CD4-positive, alpha-beta T cell (primary cell): ENCODE measurements at regions not wholly inside any gene's neighbourhood (a gene's known extent, or its start where the extent isn't known, plus 50 kb on each side); places are given as distances from the start of the nearest gene placed in this dataset.

Source experiments
- ATAC-seq: fragments of 200-7000 bp; cut with Tn5 transposase; one replicate; pipeline ENCODE4 v1.10.0; 2022; ENCODE audit warnings: mild to moderate bottlenecking; ENCODE audit not compliant: poor library complexity
- CTCF ChIA-PET: fragments of 350-600 bp; sonication (Branson Sonifier 250); formaldehyde crosslinking; loops from one replicate; lab custom pipeline; 2021; ENCODE audit warnings: antibody characterized with exemption, inconsistent platforms; lab: Charles Lee
- POLR2A ChIA-PET: fragments of 350-600 bp; sonication (Branson Sonifier 250); formaldehyde crosslinking; loops from one replicate; lab custom pipeline; 2021; ENCODE audit warnings: antibody characterized with exemption, inconsistent platforms; lab: Charles Lee
- DNase-seq, 14 experiments: peaks; one replicate each; pipeline ENCODE4 v3.0.0-alpha.2; 2013 to 2020; ENCODE audit warnings: mixed read lengths in 2 of 14
- H3K27ac ChIP-seq, 2 donors: one replicate each; pipeline versions ENCODE4 v1.5.1 to v1.7.0; 2013; ENCODE audit warnings: low read length in 2 of 2, low read depth in 1 of 2, mild to moderate bottlenecking in 1 of 2
- H3K27me3 ChIP-seq, 2 experiments: 1 replicate in 1 of 2; 2 replicates in 1 of 2; pipeline versions ENCODE4 v1.6.1 to v1.7.0; 2013; ENCODE audit warnings: low read length in 2 of 2, control low read depth in 1 of 2, mild to moderate bottlenecking in 1 of 2, moderate library complexity in 1 of 2; ENCODE audit not compliant: insufficient read depth in 2 of 2, control insufficient read depth in 1 of 2
- H3K36me3 ChIP-seq: one replicate; pipeline ENCODE4 v1.6.1; 2013; ENCODE audit warnings: low read length, control low read depth; ENCODE audit not compliant: insufficient read depth
- H3K4me1 ChIP-seq: one replicate; pipeline ENCODE4 v1.6.1; 2013; ENCODE audit warnings: low read length, control low read depth; ENCODE audit not compliant: insufficient read depth
- H3K4me3 ChIP-seq: one replicate; pipeline ENCODE4 v1.5.1; 2013; ENCODE audit warnings: mild to moderate bottlenecking, low read length, moderate library complexity
- H3K9me3 ChIP-seq, 2 experiments: 1 replicate in 1 of 2; 2 replicates in 1 of 2; pipeline versions ENCODE4 v1.6.1 to v1.7.0; 2013; ENCODE audit warnings: low read length in 2 of 2, mild to moderate bottlenecking in 2 of 2, control low read depth in 1 of 2, moderate library complexity in 1 of 2; ENCODE audit not compliant: control insufficient read depth in 1 of 2, insufficient read depth in 1 of 2
- H3K27ac Mint-ChIP-seq: one replicate; pipeline ENCODE4 v1.8.0; 2020; ENCODE audit warnings: mixed read lengths
- H3K27me3 Mint-ChIP-seq: one replicate; pipeline ENCODE4 v1.8.0; 2021; ENCODE audit warnings: mixed read lengths
- H3K36me3 Mint-ChIP-seq: one replicate; pipeline ENCODE4 v1.8.0; 2021; ENCODE audit warnings: low read depth, mixed read lengths
- H3K4me1 Mint-ChIP-seq: one replicate; pipeline ENCODE4 v1.8.0; 2021; ENCODE audit warnings: low read depth, mixed read lengths
- H3K4me3 Mint-ChIP-seq: one replicate; pipeline ENCODE4 v1.8.0; 2020; ENCODE audit warnings: mild to moderate bottlenecking, mixed read lengths
- H3K9me3 Mint-ChIP-seq: one replicate; pipeline ENCODE4 v1.8.0; 2020; ENCODE audit warnings: mixed read lengths
- intact Hi-C, 2 experiments: fragments of 100-400 bp; cut with DNase I in 1 of 2; cut with micrococcal nuclease in 1 of 2; formaldehyde crosslinking; loops; one replicate each; pipeline versions ENCODE4 v1.15.1 to v1.9.0; 2023 to 2025; cut with DNase I, micrococcal nuclease
- TF ChIP-seq, protein P1 (sequence below): fragments of 200-600 bp; IDR thresholded peaks from one replicate; pipeline ENCODE4 v1.8.0; 2022; ENCODE audit warnings: antibody characterized with exemption, mild to moderate bottlenecking

DNA sequence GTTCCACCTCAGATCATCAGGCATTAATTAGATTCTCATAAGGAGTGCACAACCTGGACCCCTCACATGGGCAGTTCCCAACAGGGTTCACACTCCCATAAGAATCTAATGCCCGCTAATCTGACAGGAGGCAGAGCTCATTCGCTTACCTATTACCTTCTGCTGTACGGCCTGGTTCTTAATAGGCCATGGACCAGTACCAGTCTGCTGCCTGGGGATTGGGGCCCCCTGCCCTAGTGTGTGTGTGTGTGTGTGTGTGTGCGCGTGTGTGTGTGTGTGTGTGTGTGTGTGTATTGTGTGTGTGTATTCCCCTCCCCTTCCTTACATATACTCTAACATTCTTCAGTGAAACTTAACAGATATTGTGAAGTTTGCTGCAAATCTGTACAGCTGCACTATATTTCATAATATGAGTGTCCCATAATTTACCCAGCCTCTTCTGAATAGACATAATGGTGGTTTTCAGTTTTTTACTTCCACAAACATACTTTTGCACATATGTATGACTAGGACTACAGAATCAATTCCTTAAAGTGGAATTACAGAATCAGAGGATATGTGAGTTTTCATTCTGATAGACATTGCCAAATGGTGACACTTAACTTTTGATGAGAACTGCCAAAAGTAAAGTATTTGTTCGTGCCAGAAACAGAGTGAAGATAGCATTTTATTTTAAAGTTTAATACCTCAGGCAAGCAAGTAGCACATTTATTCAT lies 205.2 kb upstream of the EEA1 start:
- Mint-ChIP-seq H3K27me3 (no peaks in the 10 kb centered on the region), H3K4me1 (peaks cover 16% of the 10 kb centered on the region), H3K9me3 (no peaks in the 10 kb centered on the region), H3K4me3 (no peak overlapping the region), H3K27ac (no peak overlapping the region), H3K36me3 (no peaks in the 10 kb centered on the region)
- H3K27me3 ChIP-seq = no peaks in the 10 kb centered on the region
- TF ChIP-seq, protein P1, sequence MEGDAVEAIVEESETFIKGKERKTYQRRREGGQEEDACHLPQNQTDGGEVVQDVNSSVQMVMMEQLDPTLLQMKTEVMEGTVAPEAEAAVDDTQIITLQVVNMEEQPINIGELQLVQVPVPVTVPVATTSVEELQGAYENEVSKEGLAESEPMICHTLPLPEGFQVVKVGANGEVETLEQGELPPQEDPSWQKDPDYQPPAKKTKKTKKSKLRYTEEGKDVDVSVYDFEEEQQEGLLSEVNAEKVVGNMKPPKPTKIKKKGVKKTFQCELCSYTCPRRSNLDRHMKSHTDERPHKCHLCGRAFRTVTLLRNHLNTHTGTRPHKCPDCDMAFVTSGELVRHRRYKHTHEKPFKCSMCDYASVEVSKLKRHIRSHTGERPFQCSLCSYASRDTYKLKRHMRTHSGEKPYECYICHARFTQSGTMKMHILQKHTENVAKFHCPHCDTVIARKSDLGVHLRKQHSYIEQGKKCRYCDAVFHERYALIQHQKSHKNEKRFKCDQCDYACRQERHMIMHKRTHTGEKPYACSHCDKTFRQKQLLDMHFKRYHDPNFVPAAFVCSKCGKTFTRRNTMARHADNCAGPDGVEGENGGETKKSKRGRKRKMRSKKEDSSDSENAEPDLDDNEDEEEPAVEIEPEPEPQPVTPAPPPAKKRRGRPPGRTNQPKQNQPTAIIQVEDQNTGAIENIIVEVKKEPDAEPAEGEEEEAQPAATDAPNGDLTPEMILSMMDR = no peak
- DNase-seq = no peak
- POLR2A ChIA-PET = no interaction called here
- H3K4me1 ChIP-seq = no peaks in the 10 kb centered on the region
- no peak overlapping the region for H3K4me3 ChIP-seq
- no peaks in the 10 kb centered on the region for H3K9me3 ChIP-seq
- ATAC-seq = no peak
- no peaks in the 10 kb centered on the region for H3K36me3 ChIP-seq
- no peak overlapping the region for H3K27ac ChIP-seq
- CTCF ChIA-PET = no interaction called here
- intact Hi-C loops = no loop called here

DNA sequence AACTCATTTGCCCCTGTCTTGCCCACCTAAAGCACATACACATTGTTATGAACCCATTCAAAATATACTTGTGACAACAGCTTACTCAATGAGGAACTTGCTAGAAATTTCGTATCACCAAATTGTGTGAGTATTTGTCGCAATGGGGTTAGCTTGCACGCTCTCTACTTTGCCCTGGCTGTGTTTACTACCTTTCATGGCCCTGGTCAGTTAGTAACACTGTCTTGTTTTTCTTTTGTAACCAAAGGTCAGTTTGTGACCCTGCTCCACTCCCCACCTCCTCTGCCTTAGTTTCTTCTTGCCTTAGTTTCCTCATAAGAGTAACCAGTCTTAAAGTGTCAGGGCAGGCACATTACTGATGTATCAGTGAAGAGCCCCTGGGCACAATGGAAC lies 205.8 kb upstream of the EEA1 start:
- peaks cover 16% of the 10 kb centered on the region for H3K4me1 Mint-ChIP-seq
- DNase-seq = peak in 2 of 14 experiments; percentile 14 to 31
- no peak overlapping the region for H3K27ac ChIP-seq
- ChIA-PET POLR2A (no interaction called here), CTCF (no interaction called here)
- TF ChIP-seq, protein P1 = no peak
- H3K9me3 Mint-ChIP-seq = no peaks in the 10 kb centered on the region
- H3K4me1 ChIP-seq = no peaks in the 10 kb centered on the region
- H3K4me3 ChIP-seq = no peak overlapping the region
- no peak overlapping the region for H3K4me3 Mint-ChIP-seq
- H3K27ac Mint-ChIP-seq = peak overlapping the region; percentile 3
- H3K9me3 ChIP-seq = no peaks in the 10 kb centered on the region
- H3K27me3 ChIP-seq = no peaks in the 10 kb centered on the region
- no peak for ATAC-seq
- H3K27me3 Mint-ChIP-seq = no peaks in the 10 kb centered on the region
- intact Hi-C loops = no loop called here
- H3K36me3 ChIP-seq = no peaks in the 10 kb centered on the region
- H3K36me3 Mint-ChIP-seq = no peaks in the 10 kb centered on the region

DNA sequence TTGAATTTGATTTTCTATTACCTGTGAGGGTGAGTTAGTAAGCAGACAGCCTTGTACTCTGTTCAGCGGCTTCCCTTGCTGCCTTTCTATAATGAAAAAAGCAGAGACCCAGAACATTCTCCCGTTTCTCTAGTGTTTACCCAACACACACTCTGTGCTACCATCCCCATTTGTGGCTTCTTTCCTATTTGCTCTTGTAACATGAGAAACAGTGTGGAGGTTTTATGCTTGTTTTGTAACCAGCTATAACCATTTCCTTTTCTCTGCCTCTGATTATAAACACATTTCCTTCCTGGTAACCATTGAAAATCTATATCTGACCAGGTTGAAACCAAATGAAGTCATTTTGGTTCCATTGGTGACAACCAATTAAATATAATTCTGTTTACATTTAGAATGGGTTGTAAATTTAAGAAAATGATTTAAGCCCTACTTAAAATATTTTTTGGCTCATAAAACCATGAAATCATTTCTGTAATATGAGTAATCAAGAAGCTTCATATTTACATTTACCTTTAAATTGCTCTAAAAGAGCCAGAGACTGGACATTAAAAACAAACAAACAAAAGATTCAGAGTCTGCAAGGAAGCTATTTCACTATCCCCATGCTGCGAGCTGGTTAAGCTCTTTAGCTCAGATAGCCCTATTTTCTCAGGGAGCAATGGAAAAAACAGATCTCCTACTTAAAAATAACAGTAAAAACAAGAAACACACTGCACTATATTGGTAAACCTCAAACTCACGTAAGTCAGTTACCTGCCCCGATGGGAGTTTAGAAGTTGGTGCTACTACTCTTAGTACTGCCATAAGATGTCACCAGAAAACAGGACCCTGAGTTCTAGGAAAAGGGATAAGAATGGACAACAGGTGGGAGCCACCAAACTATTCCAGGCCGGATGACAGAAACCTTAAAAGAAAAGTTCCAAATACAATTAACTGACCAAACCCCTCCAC lies 206.5 kb upstream of the EEA1 start:
- ChIA-PET POLR2A (no interaction called here), CTCF (no interaction called here)
- Mint-ChIP-seq H3K27me3 (no peaks in the 10 kb centered on the region), H3K36me3 (no peaks in the 10 kb centered on the region), H3K9me3 (no peaks in the 10 kb centered on the region), H3K4me1 (peaks cover 16% of the 10 kb centered on the region), H3K4me3 (no peak overlapping the region), H3K27ac (peak overlapping the region; percentile 3)
- DNase-seq (no peak), ATAC-seq (no peak)
- Histone ChIP-seq H3K4me1 (no peaks in the 10 kb centered on the region), H3K4me3 (no peak overlapping the region), H3K27me3 (no peaks in the 10 kb centered on the region), H3K36me3 (no peaks in the 10 kb centered on the region), H3K27ac (no peak overlapping the region), H3K9me3 (no peaks in the 10 kb centered on the region)
- TF ChIP-seq, protein P1 = no peak
- intact Hi-C loops = no loop called here
